22Rv1 (cell line): ENCODE measurements at regions not wholly inside any gene's neighbourhood (a gene's known extent, or its start where the extent isn't known, plus 50 kb on each side); places are given as distances from the start of the nearest gene placed in this dataset.

Experiments
- ZFX ChIP-seq: fragments of 450-650 bp; IDR thresholded peaks from 2 replicates; pipeline ENCODE4 v1.6.1; 2017; ENCODE audit warnings: antibody characterized with exemption, borderline replicate concordance
- TF ChIP-seq, protein P1 (sequence below): fragments of 450-650 bp; IDR thresholded peaks from 2 replicates; pipeline ENCODE4 v1.5.1; 2017; ENCODE audit warnings: mild to moderate bottlenecking

DNA sequence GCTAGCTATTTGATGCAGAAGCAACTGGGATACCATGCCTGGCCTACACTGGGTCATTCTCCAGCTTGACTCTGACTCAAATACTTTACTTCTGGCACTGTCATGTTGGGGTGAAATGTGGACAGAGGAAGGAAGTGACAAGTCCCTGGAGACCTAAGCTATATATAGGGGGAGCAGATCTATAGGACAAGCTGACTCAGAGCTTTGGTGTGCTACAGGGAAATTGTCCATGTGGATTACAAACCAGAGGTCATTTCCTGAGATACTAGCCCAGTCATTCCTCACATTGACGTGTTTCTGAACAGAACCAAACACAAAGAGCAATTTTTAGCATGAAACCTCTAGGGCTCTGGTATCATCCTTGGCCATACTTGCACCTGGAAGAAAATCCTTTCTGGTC lies 531.6 kb upstream of the CLINT1 start:
- TF ChIP-seq, protein P1, sequence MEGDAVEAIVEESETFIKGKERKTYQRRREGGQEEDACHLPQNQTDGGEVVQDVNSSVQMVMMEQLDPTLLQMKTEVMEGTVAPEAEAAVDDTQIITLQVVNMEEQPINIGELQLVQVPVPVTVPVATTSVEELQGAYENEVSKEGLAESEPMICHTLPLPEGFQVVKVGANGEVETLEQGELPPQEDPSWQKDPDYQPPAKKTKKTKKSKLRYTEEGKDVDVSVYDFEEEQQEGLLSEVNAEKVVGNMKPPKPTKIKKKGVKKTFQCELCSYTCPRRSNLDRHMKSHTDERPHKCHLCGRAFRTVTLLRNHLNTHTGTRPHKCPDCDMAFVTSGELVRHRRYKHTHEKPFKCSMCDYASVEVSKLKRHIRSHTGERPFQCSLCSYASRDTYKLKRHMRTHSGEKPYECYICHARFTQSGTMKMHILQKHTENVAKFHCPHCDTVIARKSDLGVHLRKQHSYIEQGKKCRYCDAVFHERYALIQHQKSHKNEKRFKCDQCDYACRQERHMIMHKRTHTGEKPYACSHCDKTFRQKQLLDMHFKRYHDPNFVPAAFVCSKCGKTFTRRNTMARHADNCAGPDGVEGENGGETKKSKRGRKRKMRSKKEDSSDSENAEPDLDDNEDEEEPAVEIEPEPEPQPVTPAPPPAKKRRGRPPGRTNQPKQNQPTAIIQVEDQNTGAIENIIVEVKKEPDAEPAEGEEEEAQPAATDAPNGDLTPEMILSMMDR, result no peak
- TF ChIP-seq ZFX, result no peak
